ENCODE measurements at regions not wholly inside any gene's neighbourhood (a gene's known extent, or its start where the extent isn't known, plus 50 kb on each side); places are given as distances from the start of the nearest gene placed in this dataset.

- H3K36me3 ChIP-seq (replicated peaks in 1 of 2; ENCODE audit: control insufficient read depth in 1 of 2, insufficient read depth in 2 of 2, low read length in 2 of 2): no peaks in the 10 kb centered on the region
- BruUV-seq (replicated peaks): no TSS peak
- FAIRE-seq (no peak), ATAC-seq (no peak), DNase-seq (ENCODE audit: low spot score) (no peak)
- no peak overlapping the region for H3K4me3 ChIP-seq (replicated peaks in 1 of 3; ENCODE audit: insufficient read depth in 1 of 3, low read depth in 2 of 3, low read length in 3 of 3)
- in situ Hi-C loops (cut with HindIII; ENCODE audit: extremely low pct_ligation_motif_present, low pct_unique_long_range_greater_than_20kb) (no loop called here), intact Hi-C loops (cut with micrococcal nuclease; ENCODE audit: unreplicated experiment) (no loop called here)
- TF ChIP-seq ZNF180 (CRISPR knock-in tag; IDR thresholded peaks at IDR 0.05; ENCODE audit: borderline replicate concordance, low read depth) (no peak), ZNF510 (CRISPR knock-in tag; IDR thresholded peaks at IDR 0.05; ENCODE audit: low read depth) (no peak), EZH2 (conservative IDR thresholded peaks at IDR 0.05; ENCODE audit: low read depth, low read length) (no peak), POLR2A (IDR thresholded peaks at IDR 0.05; ENCODE audit: insufficient read depth in 1 of 2, low read depth in 2 of 2, low read length in 2 of 2) (no peak), ZNF251 (CRISPR knock-in tag; IDR thresholded peaks at IDR 0.05) (no peak), ZNF275 (CRISPR knock-in tag; IDR thresholded peaks at IDR 0.05; ENCODE audit: borderline replicate concordance) (no peak), RAD21 (CRISPR knock-in tag; IDR thresholded peaks at IDR 0.05) (no peak), NRL (CRISPR knock-in tag; IDR thresholded peaks at IDR 0.05; ENCODE audit: borderline replicate concordance) (no peak), ZNF556 (CRISPR knock-in tag; IDR thresholded peaks at IDR 0.05; ENCODE audit: borderline replicate concordance) (no peak), SRSF9 (IDR thresholded peaks at IDR 0.05; ENCODE audit: borderline replicate concordance, insufficient read depth, low read depth, low read length, poor library complexity, severe bottlenecking) (no peak), XBP1 (CRISPR knock-in tag; IDR thresholded peaks at IDR 0.05) (no peak), ONECUT2 (CRISPR knock-in tag; IDR thresholded peaks at IDR 0.05) (no peak), ARNT2 (CRISPR knock-in tag; IDR thresholded peaks at IDR 0.05; ENCODE audit: low read depth) (no peak), EEA1 (CRISPR knock-in tag; IDR thresholded peaks at IDR 0.05; ENCODE audit: borderline replicate concordance) (no peak), IRF1 (CRISPR knock-in tag; IDR thresholded peaks at IDR 0.05; ENCODE audit: low read depth) (no peak), SETDB1 (CRISPR knock-in tag; IDR thresholded peaks at IDR 0.05; ENCODE audit: borderline replicate concordance) (no peak), CENPT (CRISPR knock-in tag; IDR thresholded peaks at IDR 0.05; ENCODE audit: low read depth) (no peak)
- H3K4me2 ChIP-seq (ENCODE audit: low read depth, low read length): no peak overlapping the region
- no peaks in the 10 kb centered on the region for H4K20me1 ChIP-seq (ENCODE audit: insufficient read depth, low read length)
- H2AFZ ChIP-seq (ENCODE audit: low read length): no peak overlapping the region
- no peak overlapping the region for H3K27ac ChIP-seq (ENCODE audit: extremely low read length, insufficient read depth, low read length)
- no peaks in the 10 kb centered on the region for H3K9me3 ChIP-seq (ENCODE audit: low read length)
- H3K27me3 ChIP-seq (ENCODE audit: control insufficient read depth in 1 of 2, insufficient read depth in 2 of 2, low read length in 2 of 2): no peaks in the 10 kb centered on the region
- ChIA-PET POLR2A (no interaction called here), CTCF (ENCODE audit: low intra/inter-chr PET ratio, low total read pairs) (no interaction called here)
- no peak overlapping the region for H3K9ac ChIP-seq (ENCODE audit: insufficient read depth, low read depth, low read length)
- H3K4me1 ChIP-seq (ENCODE audit: insufficient read depth, low read length): no peaks in the 10 kb centered on the region
- no peaks in the 10 kb centered on the region for H3K79me2 ChIP-seq (ENCODE audit: insufficient read depth, low read length)
- 86% methylated on average over 2 of the region's 2 CpGs for WGBS (ENCODE audit: low lambda C conversion rate)
Measured at GRCh38 chrX:44674906-44675305, 132.2 kb upstream of the FUNDC1 start.

Measured in HepG2 (cell line).